ENCODE measurements at regions not wholly inside any gene's neighbourhood (a gene's known extent, or its start where the extent isn't known, plus 50 kb on each side); places are given as distances from the start of the nearest gene placed in this dataset.

- H3K4me2 ChIP-seq (ENCODE audit: insufficient read depth, low read length): no peak overlapping the region
- no peaks in the 10 kb centered on the region for H3K4me1 ChIP-seq (ENCODE audit: insufficient read depth, low read length)
- H4K20me1 ChIP-seq (ENCODE audit: insufficient read depth, low read length): no peaks in the 10 kb centered on the region
- TF ChIP-seq, protein P1, sequence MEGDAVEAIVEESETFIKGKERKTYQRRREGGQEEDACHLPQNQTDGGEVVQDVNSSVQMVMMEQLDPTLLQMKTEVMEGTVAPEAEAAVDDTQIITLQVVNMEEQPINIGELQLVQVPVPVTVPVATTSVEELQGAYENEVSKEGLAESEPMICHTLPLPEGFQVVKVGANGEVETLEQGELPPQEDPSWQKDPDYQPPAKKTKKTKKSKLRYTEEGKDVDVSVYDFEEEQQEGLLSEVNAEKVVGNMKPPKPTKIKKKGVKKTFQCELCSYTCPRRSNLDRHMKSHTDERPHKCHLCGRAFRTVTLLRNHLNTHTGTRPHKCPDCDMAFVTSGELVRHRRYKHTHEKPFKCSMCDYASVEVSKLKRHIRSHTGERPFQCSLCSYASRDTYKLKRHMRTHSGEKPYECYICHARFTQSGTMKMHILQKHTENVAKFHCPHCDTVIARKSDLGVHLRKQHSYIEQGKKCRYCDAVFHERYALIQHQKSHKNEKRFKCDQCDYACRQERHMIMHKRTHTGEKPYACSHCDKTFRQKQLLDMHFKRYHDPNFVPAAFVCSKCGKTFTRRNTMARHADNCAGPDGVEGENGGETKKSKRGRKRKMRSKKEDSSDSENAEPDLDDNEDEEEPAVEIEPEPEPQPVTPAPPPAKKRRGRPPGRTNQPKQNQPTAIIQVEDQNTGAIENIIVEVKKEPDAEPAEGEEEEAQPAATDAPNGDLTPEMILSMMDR (IDR thresholded peaks at IDR 0.05; ENCODE audit: extremely low read depth, low read depth, low read length): no peak
- H3K27me3 ChIP-seq (ENCODE audit: insufficient read depth, low read length): no peaks in the 10 kb centered on the region
- H3K4me3 ChIP-seq (ENCODE audit: insufficient read depth, low read length): no peak overlapping the region
- DNase-seq (ENCODE audit: insufficient read length, low spot score, missing footprints): no peak
- H3K36me3 ChIP-seq (ENCODE audit: insufficient read depth, low read length): no peaks in the 10 kb centered on the region
- H3K27ac ChIP-seq (ENCODE audit: low read depth, low read length): no peak overlapping the region
- H2AFZ ChIP-seq (ENCODE audit: low read length): no peak overlapping the region
- no peaks in the 10 kb centered on the region for H3K9me3 ChIP-seq (ENCODE audit: low read depth, low read length)
- no peaks in the 10 kb centered on the region for H3K79me2 ChIP-seq (ENCODE audit: insufficient read depth, low read length)
Observed at GRCh38 chr10:118412932-118413331, 70.8 kb upstream of the FAM204A start.

DNA sequence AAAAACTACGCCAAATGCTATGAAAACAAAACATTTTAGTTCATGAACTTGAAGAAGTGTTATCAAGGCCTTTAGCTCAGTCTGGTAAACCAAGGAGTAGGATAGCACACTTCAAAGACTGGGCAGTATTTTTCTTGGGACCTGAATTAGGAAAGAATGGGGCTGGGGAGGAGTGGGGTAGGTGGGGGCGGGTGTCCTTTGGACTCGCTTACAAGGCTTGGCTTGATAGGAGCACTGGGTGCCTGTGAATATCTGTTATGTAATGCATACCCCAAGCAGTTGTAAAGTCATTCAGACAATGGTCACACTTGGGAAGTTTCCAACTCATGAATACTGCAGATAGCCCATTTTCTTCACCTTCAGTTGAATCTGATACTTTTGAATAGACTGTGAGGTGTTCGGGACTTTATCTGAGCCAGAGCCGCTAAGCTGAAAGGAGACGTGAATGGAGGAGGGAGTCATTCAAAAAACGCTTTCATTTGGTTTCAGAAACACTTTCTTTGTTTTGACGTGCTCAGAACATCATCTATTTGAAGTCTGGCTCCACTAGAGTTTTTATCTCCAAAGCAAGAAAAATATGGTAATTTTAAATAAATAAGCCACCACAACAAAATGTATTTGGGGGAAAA lies 70.1 kb upstream of the FAM204A start:
- no peak overlapping the region for H3K27ac ChIP-seq (ENCODE audit: low read depth, low read length)
- no peaks in the 10 kb centered on the region for H3K9me3 ChIP-seq (ENCODE audit: low read depth, low read length)
- no peak overlapping the region for H2AFZ ChIP-seq (ENCODE audit: low read length)
- no peaks in the 10 kb centered on the region for H4K20me1 ChIP-seq (ENCODE audit: insufficient read depth, low read length)
- H3K27me3 ChIP-seq (ENCODE audit: insufficient read depth, low read length): no peaks in the 10 kb centered on the region
- H3K4me1 ChIP-seq (ENCODE audit: insufficient read depth, low read length): no peaks in the 10 kb centered on the region
- TF ChIP-seq, protein P1 (IDR thresholded peaks at IDR 0.05; ENCODE audit: extremely low read depth, low read depth, low read length): no peak
- H3K4me2 ChIP-seq (ENCODE audit: insufficient read depth, low read length): no peak overlapping the region
- no peak overlapping the region for H3K4me3 ChIP-seq (ENCODE audit: insufficient read depth, low read length)
- DNase-seq (ENCODE audit: insufficient read length, low spot score, missing footprints): no peak
- H3K79me2 ChIP-seq (ENCODE audit: insufficient read depth, low read length): no peaks in the 10 kb centered on the region
- H3K36me3 ChIP-seq (ENCODE audit: insufficient read depth, low read length): no peaks in the 10 kb centered on the region

DNA sequence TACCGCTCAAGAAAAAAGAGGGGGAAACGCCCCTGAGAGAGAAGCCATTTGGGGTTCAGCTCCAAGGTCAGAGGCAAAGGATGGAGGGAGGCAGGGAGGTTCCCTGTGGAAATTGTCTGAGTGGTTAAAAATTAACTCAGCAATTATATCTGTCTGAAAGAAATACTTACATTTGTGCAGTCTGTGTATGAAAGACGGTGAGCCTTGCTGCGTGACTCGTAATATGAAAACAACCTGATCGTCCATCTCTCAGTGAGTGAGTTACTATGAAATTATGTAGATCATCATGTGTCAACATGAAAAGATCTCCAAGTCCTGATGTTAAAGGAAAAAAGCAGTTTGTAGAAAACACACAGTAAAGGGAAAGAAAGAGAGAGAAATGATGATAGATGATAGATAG lies 67.2 kb upstream of the FAM204A start:
- no peaks in the 10 kb centered on the region for H3K9me3 ChIP-seq (ENCODE audit: low read depth, low read length)

GRCh38 chr10:118408181-118408580 lies 66.1 kb upstream of the FAM204A start:
- H3K4me3 ChIP-seq (ENCODE audit: insufficient read depth, low read length): no peak overlapping the region
- H3K4me1 ChIP-seq (ENCODE audit: insufficient read depth, low read length): no peaks in the 10 kb centered on the region
- H4K20me1 ChIP-seq (ENCODE audit: insufficient read depth, low read length): no peaks in the 10 kb centered on the region
- no peaks in the 10 kb centered on the region for H3K9me3 ChIP-seq (ENCODE audit: low read depth, low read length)
- no peaks in the 10 kb centered on the region for H3K36me3 ChIP-seq (ENCODE audit: insufficient read depth, low read length)
- H3K27ac ChIP-seq (ENCODE audit: low read depth, low read length): no peak overlapping the region
- H3K27me3 ChIP-seq (ENCODE audit: insufficient read depth, low read length): no peaks in the 10 kb centered on the region
- TF ChIP-seq, protein P1 (IDR thresholded peaks at IDR 0.05; ENCODE audit: extremely low read depth, low read depth, low read length): no peak
- no peak overlapping the region for H3K4me2 ChIP-seq (ENCODE audit: insufficient read depth, low read length)
- H2AFZ ChIP-seq (ENCODE audit: low read length): no peak overlapping the region
- DNase-seq (ENCODE audit: insufficient read length, low spot score, missing footprints): no peak
- H3K79me2 ChIP-seq (ENCODE audit: insufficient read depth, low read length): no peaks in the 10 kb centered on the region

More for the DNA sequence above, 67.2 kb upstream of the FAM204A start:
- no peaks in the 10 kb centered on the region for H3K4me1 ChIP-seq (ENCODE audit: insufficient read depth, low read length)
- H3K27ac ChIP-seq (ENCODE audit: low read depth, low read length): no peak overlapping the region
- no peak overlapping the region for H3K4me3 ChIP-seq (ENCODE audit: insufficient read depth, low read length)
- no peaks in the 10 kb centered on the region for H3K36me3 ChIP-seq (ENCODE audit: insufficient read depth, low read length)
- H4K20me1 ChIP-seq (ENCODE audit: insufficient read depth, low read length): no peaks in the 10 kb centered on the region
- no peak for DNase-seq (ENCODE audit: insufficient read length, low spot score, missing footprints)
- TF ChIP-seq, protein P1 (IDR thresholded peaks at IDR 0.05; ENCODE audit: extremely low read depth, low read depth, low read length): no peak
- H3K79me2 ChIP-seq (ENCODE audit: insufficient read depth, low read length): no peaks in the 10 kb centered on the region
- no peak overlapping the region for H2AFZ ChIP-seq (ENCODE audit: low read length)
- no peak overlapping the region for H3K4me2 ChIP-seq (ENCODE audit: insufficient read depth, low read length)
- H3K27me3 ChIP-seq (ENCODE audit: insufficient read depth, low read length): no peaks in the 10 kb centered on the region

Measured in osteoblast (primary cell).